Nephron (organoid): ENCODE measurements at regions not wholly inside any gene's neighbourhood (a gene's known extent, or its start where the extent isn't known, plus 50 kb on each side); places are given as distances from the start of the nearest gene placed in this dataset.

Source experiments
- H3K27ac Mint-ChIP-seq, 3 experiments: 2 replicates each; pipeline ENCODE4 v1.8.0; 2020; ENCODE audit warnings: mixed read lengths in 3 of 3, mild to moderate bottlenecking in 2 of 3, moderate library complexity in 1 of 3
- H3K27me3 Mint-ChIP-seq: 2 replicates; pipeline ENCODE4 v1.8.0; 2021; ENCODE audit warnings: low read depth, mild to moderate bottlenecking, moderate library complexity, mixed read lengths
- H3K36me3 Mint-ChIP-seq: 2 replicates; pipeline ENCODE4 v1.8.0; 2020; ENCODE audit warnings: low read depth, mixed read lengths
- H3K4me1 Mint-ChIP-seq: 2 replicates; pipeline ENCODE4 v1.8.0; 2020; ENCODE audit warnings: mixed read lengths
- H3K4me3 Mint-ChIP-seq, 3 experiments: 2 replicates each; pipeline ENCODE4 v1.8.0; 2020; ENCODE audit warnings: mild to moderate bottlenecking in 3 of 3, mixed read lengths in 3 of 3, moderate library complexity in 2 of 3
- H3K9me3 Mint-ChIP-seq: 2 replicates; pipeline ENCODE4 v1.8.0; 2020; ENCODE audit warnings: mixed read lengths
- TF ChIP-seq, protein P1 (sequence below), 3 experiments: fragments of 200-600 bp; sonication (generic); IDR thresholded peaks; one replicate each; pipeline ENCODE4 v1.5.0; 2021; ENCODE audit warnings: antibody characterized with exemption in 3 of 3; ENCODE audit not compliant: unreplicated experiment in 3 of 3

DNA sequence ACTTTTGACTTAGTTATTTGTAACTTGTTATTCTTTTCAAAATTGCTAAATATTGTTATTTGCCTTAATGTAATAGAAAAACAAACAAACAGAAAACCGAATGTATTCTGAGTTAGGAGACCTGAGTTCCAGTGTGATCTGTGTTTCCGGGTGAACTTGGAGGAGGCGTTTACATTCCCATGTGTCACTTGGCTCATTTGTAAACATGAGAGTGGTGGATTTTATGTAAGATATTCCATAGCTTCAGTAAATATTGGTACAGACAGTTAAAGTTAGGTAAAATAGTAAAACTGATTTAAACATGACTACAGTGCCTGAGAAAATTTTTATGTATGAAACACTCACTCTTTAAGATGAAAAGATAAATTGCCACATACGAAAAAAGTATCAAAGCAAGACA, 287.3 kb upstream of the POU1F1 start:
- Mint-ChIP-seq H3K4me3 (no peak overlapping the region), H3K9me3 (no peaks in the 10 kb centered on the region), H3K36me3 (no peaks in the 10 kb centered on the region), H3K27ac (no peak overlapping the region), H3K27me3 (no peaks in the 10 kb centered on the region), H3K4me1 (no peaks in the 10 kb centered on the region)
- TF ChIP-seq, protein P1, sequence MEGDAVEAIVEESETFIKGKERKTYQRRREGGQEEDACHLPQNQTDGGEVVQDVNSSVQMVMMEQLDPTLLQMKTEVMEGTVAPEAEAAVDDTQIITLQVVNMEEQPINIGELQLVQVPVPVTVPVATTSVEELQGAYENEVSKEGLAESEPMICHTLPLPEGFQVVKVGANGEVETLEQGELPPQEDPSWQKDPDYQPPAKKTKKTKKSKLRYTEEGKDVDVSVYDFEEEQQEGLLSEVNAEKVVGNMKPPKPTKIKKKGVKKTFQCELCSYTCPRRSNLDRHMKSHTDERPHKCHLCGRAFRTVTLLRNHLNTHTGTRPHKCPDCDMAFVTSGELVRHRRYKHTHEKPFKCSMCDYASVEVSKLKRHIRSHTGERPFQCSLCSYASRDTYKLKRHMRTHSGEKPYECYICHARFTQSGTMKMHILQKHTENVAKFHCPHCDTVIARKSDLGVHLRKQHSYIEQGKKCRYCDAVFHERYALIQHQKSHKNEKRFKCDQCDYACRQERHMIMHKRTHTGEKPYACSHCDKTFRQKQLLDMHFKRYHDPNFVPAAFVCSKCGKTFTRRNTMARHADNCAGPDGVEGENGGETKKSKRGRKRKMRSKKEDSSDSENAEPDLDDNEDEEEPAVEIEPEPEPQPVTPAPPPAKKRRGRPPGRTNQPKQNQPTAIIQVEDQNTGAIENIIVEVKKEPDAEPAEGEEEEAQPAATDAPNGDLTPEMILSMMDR (IDR thresholded peaks at IDR 0.05; ENCODE audit: unreplicated experiment in 3 of 3) = no peak

- TF ChIP-seq, protein P1 (IDR thresholded peaks at IDR 0.05; ENCODE audit: unreplicated experiment in 3 of 3) = no peak
- H3K36me3 Mint-ChIP-seq = no peaks in the 10 kb centered on the region
- H3K27me3 Mint-ChIP-seq = no peaks in the 10 kb centered on the region
- H3K27ac Mint-ChIP-seq = no peak overlapping the region
- H3K4me1 Mint-ChIP-seq = no peaks in the 10 kb centered on the region
- no peaks in the 10 kb centered on the region for H3K9me3 Mint-ChIP-seq
- H3K4me3 Mint-ChIP-seq = no peak overlapping the region
These were observed 282.1 kb upstream of the POU1F1 start for GRCh38 chr3:87558492-87558891.

- Mint-ChIP-seq H3K4me3 (no peak overlapping the region), H3K36me3 (no peaks in the 10 kb centered on the region), H3K4me1 (no peaks in the 10 kb centered on the region), H3K27me3 (no peaks in the 10 kb centered on the region), H3K27ac (no peak overlapping the region), H3K9me3 (no peaks in the 10 kb centered on the region)
- TF ChIP-seq, protein P1 (IDR thresholded peaks at IDR 0.05; ENCODE audit: unreplicated experiment in 3 of 3) = no peak
These were observed 278.9 kb upstream of the POU1F1 start for GRCh38 chr3:87555290-87555689.

- Mint-ChIP-seq H3K4me3 (no peak overlapping the region), H3K27me3 (no peaks in the 10 kb centered on the region), H3K4me1 (no peaks in the 10 kb centered on the region), H3K36me3 (no peaks in the 10 kb centered on the region), H3K27ac (peak overlapping the region in 2 of 3 experiments; percentile 24 to 61), H3K9me3 (no peaks in the 10 kb centered on the region)
- TF ChIP-seq, protein P1 (IDR thresholded peaks at IDR 0.05; ENCODE audit: unreplicated experiment in 3 of 3) = no peak
These were observed 276.7 kb upstream of the POU1F1 start for GRCh38 chr3:87553058-87553457.

DNA sequence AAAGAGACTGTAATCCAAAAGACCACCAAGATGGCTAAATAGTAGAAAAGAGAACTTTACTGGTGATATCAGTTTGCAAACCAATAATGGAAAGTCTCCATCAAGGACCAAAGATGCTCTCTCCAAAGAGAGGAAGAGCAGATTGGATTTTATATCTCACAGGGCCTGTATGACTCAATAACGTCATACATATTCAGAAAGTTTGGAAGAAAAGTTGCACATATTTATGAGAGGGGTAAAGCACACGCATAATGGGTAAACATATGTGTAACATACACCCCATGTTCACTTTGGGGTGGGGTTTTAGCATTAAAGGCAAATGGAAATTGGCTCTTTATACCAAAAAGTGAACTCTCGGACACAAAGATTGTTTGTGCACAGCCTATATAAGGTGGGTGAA, 274.5 kb upstream of the POU1F1 start:
- H3K27ac Mint-ChIP-seq = no peak overlapping the region
- H3K4me1 Mint-ChIP-seq = no peaks in the 10 kb centered on the region
- H3K36me3 Mint-ChIP-seq = no peaks in the 10 kb centered on the region
- no peaks in the 10 kb centered on the region for H3K9me3 Mint-ChIP-seq
- H3K27me3 Mint-ChIP-seq = no peaks in the 10 kb centered on the region
- H3K4me3 Mint-ChIP-seq = no peak overlapping the region
- TF ChIP-seq, protein P1 (IDR thresholded peaks at IDR 0.05; ENCODE audit: unreplicated experiment in 3 of 3) = no peak

GRCh38 chr3:87549208-87549607, 272.8 kb upstream of the POU1F1 start:
- Mint-ChIP-seq H3K36me3 (no peaks in the 10 kb centered on the region), H3K4me1 (no peaks in the 10 kb centered on the region), H3K9me3 (no peaks in the 10 kb centered on the region), H3K27me3 (no peaks in the 10 kb centered on the region), H3K27ac (no peak overlapping the region), H3K4me3 (no peak overlapping the region)
- TF ChIP-seq, protein P1 (IDR thresholded peaks at IDR 0.05; ENCODE audit: unreplicated experiment in 3 of 3) = no peak
